Stimulated activated CD4-positive, alpha-beta T cell treated with anti-CD3 and anti-CD28 coated beads, Interleukin-12 subunit alpha, Interleukin-12 subunit beta, amount 100 ng/mL, for 48 hours (primary cell): ENCODE measurements at regions not wholly inside any gene's neighbourhood (a gene's known extent, or its start where the extent isn't known, plus 50 kb on each side); places are given as distances from the start of the nearest gene placed in this dataset.
"Not testable (repeated sequence)": the region's sequence is repeated elsewhere in the genome, so short reads cannot be mapped to it uniquely, and the experiment has no call there.

Experiments used
- DNase-seq, 3 donors: peaks; one replicate each; pipeline ENCODE4 v3.0.0-alpha.2; 2020; ENCODE audit warnings: low read depth in 2 of 3, low spot score in 1 of 3

DNA sequence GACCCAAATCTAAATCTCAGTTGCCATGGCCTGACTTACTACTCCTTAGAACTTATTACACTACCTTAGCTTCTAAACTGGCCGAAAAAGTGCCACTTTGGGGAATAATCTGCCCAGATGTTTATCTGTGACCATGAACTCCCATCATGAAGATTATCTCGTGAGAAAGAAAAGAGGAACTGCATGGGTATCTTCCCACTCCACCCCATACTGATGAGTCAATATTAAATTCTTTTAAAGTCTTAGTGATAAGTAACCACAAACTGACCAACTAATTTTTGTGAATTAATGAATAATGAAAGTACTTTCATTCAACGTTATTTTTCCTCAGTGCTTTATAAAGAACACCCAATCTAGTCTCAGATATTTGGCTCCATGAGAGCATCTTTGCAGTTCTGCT is 493.5 kb downstream of the EBF1 start:
- no peak for DNase-seq

DNA sequence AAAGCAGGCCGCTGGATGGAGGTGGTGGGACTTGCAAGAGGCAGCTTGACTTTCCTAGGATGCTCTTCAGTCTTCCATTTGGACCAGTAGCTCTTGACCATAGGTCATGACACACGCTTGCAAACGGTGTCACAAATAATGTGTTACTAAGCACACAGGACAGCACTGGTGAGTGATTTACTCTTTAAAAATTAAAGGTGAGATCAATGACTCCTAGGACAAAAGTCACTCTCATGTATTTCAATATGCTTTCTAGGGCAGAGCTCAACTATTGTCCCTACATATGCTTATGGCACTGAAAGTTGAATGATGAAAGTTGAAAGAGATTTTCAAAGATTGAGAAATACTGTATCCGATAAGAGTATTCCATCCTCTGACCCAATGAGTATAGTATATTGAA is 496.7 kb downstream of the EBF1 start:
- no peak for DNase-seq

DNA sequence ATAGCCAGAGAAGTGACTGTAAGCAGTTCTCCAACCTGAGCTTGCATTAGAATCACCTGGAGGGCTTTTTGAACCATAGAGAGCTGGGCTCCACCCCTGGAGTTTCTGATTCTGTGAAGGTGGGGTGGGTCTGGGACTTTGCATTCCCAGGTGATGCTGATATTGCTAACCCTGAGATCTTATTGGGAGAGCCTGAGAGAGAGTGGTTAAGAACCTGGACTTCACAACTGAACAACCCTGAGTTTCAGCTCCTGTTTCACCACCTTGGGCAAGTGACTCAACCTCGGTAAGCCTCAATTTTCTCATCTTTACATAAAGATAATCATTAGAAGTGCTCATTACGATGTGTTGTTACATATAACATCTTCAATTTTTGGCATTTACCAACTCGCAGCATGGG is 498.6 kb downstream of the EBF1 start:
- no peak for DNase-seq

GRCh38 chr5:158600679-158601078 is 499.0 kb downstream of the EBF1 start:
- no peak for DNase-seq

GRCh38 chr5:158599157-158599556 is 500.6 kb downstream of the EBF1 start:
- DNase-seq, result no peak

GRCh38 chr5:158594595-158595242 is 505.0 kb downstream of the EBF1 start:
- no peak for DNase-seq

GRCh38 chr5:158593925-158594324 is 505.8 kb downstream of the EBF1 start:
- no peak for DNase-seq

- no peak for DNase-seq
Observed at GRCh38 chr5:158591301-158591863, 508.3 kb downstream of the EBF1 start.

GRCh38 chr5:158590746-158591300 is 508.9 kb downstream of the EBF1 start:
- no peak for DNase-seq

DNA sequence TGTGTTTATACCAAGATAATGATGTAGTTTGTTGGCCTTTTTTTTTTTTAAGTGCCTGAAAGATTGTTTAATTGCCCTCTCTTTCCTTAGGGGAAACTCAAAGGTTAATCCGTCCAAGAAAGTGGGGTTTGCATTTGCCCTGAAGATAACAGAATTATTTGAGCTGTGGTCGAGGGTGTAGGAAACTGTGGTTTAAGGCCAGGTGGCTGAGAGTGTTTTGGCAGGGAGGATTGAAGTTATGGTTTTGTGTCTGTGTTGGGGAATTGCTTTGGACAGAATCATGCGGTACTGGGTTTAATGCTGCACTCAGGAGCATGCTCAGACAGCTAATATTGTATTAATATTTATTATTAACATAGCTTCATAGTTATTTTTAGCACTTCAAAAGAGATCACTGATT is 509.8 kb downstream of the EBF1 start:
- DNase-seq, result no peak

DNA sequence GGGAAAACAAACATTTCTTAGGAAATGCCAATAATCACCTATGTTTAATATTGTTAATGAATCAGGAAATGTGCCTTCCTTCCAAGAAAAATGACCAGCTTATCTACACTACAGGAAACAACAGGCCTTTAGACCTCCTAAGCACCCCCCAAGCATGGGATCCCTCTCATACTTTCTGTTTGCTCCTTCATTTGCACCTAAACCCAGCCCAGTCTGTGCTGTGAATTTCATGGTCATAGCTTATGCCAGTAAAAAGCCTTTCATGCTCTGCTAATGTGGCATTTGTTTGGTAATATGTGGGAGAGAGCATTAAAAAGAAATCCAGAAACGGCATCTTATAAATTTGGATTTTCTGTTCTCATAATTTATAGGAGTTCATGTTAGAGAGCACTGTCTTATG is 511.1 kb downstream of the EBF1 start:
- DNase-seq, result no peak

- DNase-seq, result no peak
Observed at GRCh38 chr5:158586054-158586453, 513.7 kb downstream of the EBF1 start.

- not testable (repeated sequence) for DNase-seq
Observed at GRCh38 chr5:158582669-158583068, 517.0 kb downstream of the EBF1 start.

DNA sequence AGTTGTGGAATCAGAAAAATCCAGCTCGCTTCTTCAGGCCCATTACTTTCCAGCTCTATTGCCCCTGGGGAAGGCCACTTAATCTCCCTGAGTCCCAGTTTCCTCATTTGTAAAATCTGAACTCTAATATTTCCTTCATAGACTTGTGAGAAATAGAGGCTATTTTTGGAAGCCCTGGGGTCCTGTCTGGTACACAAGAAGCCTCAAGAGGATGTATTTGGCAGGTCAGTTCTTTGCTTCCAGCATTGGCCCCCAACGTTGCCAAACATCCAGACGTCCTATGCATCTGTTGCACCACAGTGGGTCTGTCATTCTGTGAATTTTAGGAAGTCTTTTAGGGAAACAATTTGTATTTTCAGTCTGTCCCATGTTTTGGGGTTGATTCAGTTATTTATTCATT is 525.9 kb downstream of the EBF1 start:
- no peak for DNase-seq

DNA sequence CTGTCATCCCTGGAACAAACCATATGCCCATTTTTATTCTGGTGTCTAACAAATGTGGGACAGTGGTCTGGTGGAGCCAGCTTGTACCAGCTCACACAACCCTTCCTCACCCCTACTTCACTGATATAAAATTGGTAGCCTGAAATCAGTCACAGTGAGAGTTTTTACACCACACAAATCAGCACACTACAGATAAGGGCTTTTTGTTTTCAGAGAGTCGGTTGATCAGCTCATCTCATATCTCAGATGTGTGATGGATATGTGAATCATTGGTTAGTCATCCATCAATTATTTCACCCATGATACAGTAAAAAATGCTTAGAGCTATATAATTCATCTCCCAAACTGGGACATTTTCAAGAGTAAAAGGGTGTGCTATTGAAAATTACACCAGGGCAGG is 529.2 kb downstream of the EBF1 start:
- no peak for DNase-seq

GRCh38 chr5:158569534-158569933 is 530.2 kb downstream of the EBF1 start:
- DNase-seq, result no peak

DNA sequence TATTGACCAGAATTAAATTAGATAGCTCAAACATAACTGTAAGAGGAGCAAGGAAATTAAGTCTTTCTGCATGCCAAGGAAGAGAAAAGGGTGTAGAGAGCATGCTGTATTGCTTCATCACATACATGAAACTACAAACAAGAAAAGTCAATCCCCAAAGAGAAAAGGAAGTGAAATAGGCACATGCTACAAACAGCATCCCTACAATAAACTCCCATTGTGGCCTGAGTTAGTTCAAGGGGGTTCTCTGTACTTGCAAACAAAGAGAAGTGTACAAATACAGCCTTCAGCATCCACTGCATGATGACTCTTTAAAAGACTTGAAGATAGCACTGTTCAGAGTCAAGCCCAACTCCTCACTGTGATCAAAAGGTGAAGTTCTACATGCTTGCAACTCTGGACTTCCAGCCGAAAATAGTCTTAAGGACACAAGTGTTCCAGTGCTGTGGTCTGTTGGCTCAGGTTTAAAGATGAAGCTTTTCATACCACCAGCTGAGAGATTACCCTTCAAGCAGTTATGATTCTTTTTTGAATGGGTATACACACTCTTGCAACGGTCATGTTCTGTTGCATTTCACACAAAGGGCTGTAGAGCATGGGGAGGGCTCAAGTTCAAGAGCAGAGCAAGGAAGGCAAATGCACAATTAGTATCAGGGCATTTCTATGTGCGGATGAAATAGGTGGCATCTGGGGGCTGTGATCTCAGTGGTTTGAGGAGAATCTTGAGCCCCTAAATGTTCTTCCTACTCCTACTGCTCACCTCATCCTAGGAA is 534.5 kb downstream of the EBF1 start:
- DNase-seq, result no peak

- DNase-seq, result no peak
Observed at GRCh38 chr5:158563760-158564390, 535.8 kb downstream of the EBF1 start.

GRCh38 chr5:158561562-158562190 is 538.0 kb downstream of the EBF1 start:
- DNase-seq, result no peak

DNA sequence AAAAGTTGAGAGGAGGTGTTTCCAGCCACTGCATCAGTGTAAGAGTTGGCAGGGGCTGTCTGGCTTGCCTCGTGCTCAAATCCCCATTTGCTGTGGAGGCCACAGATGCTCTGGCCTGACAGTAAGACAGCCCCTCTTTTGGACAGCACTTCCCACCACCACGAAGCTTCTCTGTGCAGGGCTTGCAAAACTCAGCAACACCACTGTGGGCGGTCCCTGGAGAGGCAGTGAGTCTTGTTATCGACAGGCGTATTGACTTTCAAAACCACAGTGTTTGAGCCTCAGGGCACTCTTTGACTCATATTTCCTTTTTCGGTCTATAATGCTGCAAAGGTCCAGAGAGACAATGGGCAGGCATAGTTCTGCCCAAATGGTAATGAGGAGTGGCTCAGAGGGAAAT is 539.5 kb downstream of the EBF1 start:
- no peak for DNase-seq

DNA sequence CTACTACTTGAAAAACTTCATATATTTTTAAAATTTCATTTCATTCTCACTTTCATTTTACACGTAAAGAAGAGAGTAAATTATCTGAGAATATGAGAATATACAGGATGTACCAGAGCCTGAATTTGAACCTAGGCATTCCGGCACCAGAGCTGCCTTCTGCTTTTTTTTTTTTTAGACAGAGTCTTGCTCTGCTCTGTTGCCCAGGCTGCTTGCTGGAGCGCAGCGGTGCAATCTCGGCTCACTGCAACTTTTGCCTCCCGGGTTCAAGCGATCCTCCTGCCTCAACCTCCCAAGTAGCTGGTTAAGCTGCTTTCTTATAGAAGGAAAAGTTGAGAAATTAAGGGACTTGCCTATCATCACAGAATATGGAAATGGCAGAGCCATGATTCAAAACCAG is 540.1 kb downstream of the EBF1 start:
- DNase-seq, result no peak
